ENCODE measurements at regions not wholly inside any gene's neighbourhood (a gene's known extent, or its start where the extent isn't known, plus 50 kb on each side); places are given as distances from the start of the nearest gene placed in this dataset.
A peak's percentile ranks its signal among the peaks of the same experiment; 100 is the strongest.

- no peak for TF ChIP-seq CTCF (IDR thresholded peaks at IDR 0.05; ENCODE audit: low read depth, low read length)
- H3K9me3 ChIP-seq (ENCODE audit: low read depth), result no peaks in the 10 kb centered on the region
- no peaks in the 10 kb centered on the region for H3K36me3 ChIP-seq
- no peak for DNase-seq (ENCODE audit: low read depth in 1 of 2, low spot score in 1 of 2)
- peaks cover 8% of the 10 kb centered on the region for H3K4me1 ChIP-seq (ENCODE audit: low read depth)
- no peak overlapping the region for H3K4me3 ChIP-seq
- no peaks in the 10 kb centered on the region for H3K27me3 ChIP-seq
- no peak overlapping the region for H3K27ac ChIP-seq
These were observed 146.3 kb upstream of the CELF2 start for GRCh38 chr10:10871352-10871751.

- no peak for TF ChIP-seq CTCF (IDR thresholded peaks at IDR 0.05; ENCODE audit: low read depth, low read length)
- Histone ChIP-seq H3K9me3 (ENCODE audit: low read depth) (no peaks in the 10 kb centered on the region), H3K36me3 (no peaks in the 10 kb centered on the region), H3K27ac (no peak overlapping the region), H3K4me3 (no peak overlapping the region), H3K27me3 (no peaks in the 10 kb centered on the region), H3K4me1 (ENCODE audit: low read depth) (peaks cover 8% of the 10 kb centered on the region)
- peak; percentile 13 to 96 for DNase-seq (ENCODE audit: low read depth in 1 of 2, low spot score in 1 of 2)
These were observed 145.5 kb upstream of the CELF2 start for GRCh38 chr10:10872035-10872673.

- no peaks in the 10 kb centered on the region for H3K36me3 ChIP-seq
- no peak overlapping the region for H3K27ac ChIP-seq
- H3K4me3 ChIP-seq, result no peak overlapping the region
- no peaks in the 10 kb centered on the region for H3K27me3 ChIP-seq
- no peaks in the 10 kb centered on the region for H3K9me3 ChIP-seq (ENCODE audit: low read depth)
- TF ChIP-seq CTCF (IDR thresholded peaks at IDR 0.05; ENCODE audit: low read depth, low read length), result no peak
- peaks cover 10% of the 10 kb centered on the region for H3K4me1 ChIP-seq (ENCODE audit: low read depth)
- peak in 1 of 2 donors; percentile 45 for DNase-seq (ENCODE audit: low read depth in 1 of 2, low spot score in 1 of 2)
These were observed 144.9 kb upstream of the CELF2 start for GRCh38 chr10:10872764-10873163.

GRCh38 chr10:10873289-10873688 lies 144.4 kb upstream of the CELF2 start:
- DNase-seq (ENCODE audit: low read depth in 1 of 2, low spot score in 1 of 2), result peak in 1 of 2 donors; percentile 44
- no peak overlapping the region for H3K27ac ChIP-seq
- no peak for TF ChIP-seq CTCF (IDR thresholded peaks at IDR 0.05; ENCODE audit: low read depth, low read length)
- no peak overlapping the region for H3K4me3 ChIP-seq
- H3K27me3 ChIP-seq, result no peaks in the 10 kb centered on the region
- H3K9me3 ChIP-seq (ENCODE audit: low read depth), result no peaks in the 10 kb centered on the region
- no peaks in the 10 kb centered on the region for H3K36me3 ChIP-seq
- H3K4me1 ChIP-seq (ENCODE audit: low read depth), result peaks cover 10% of the 10 kb centered on the region

- Histone ChIP-seq H3K36me3 (no peaks in the 10 kb centered on the region), H3K9me3 (ENCODE audit: low read depth) (no peaks in the 10 kb centered on the region), H3K27me3 (no peaks in the 10 kb centered on the region), H3K4me1 (ENCODE audit: low read depth) (peaks cover 10% of the 10 kb centered on the region), H3K27ac (no peak overlapping the region), H3K4me3 (no peak overlapping the region)
- no peak for DNase-seq (ENCODE audit: low read depth in 1 of 2, low spot score in 1 of 2)
- no peak for TF ChIP-seq CTCF (IDR thresholded peaks at IDR 0.05; ENCODE audit: low read depth, low read length)
These were observed 143.8 kb upstream of the CELF2 start for GRCh38 chr10:10873915-10874314.
